ENCODE measurements at regions not wholly inside any gene's neighbourhood (a gene's known extent, or its start where the extent isn't known, plus 50 kb on each side); places are given as distances from the start of the nearest gene placed in this dataset.

DNA sequence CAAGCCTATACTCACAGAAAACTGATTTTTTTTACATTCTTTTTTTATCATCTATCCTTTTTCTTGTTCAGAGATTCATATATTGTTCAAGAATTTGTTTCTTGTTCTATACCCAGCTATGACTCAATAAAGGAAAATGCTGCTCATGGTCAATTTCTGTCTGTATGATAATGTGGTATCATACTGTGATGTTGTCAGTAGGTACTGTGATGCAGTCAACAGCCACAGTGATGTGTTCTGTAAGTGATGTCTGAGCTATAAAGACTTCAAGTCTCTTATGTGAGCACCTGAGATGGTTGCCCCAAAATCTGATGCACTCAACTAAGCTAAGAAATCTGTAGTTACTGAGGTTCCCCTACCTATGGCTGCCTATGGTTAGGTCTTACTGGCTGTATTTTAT, 294.2 kb upstream of the GRIN3A start:
- DNase-seq (ENCODE audit: extremely low spot score): no peak
- intact Hi-C loops (cut with DNase I): no loop called here
- peaks cover 0 to 7% (median 0%) of the 10 kb centered on the region in 4 donors for H3K9me3 ChIP-seq

GRCh38 chr9:102000956-102001355, 262.5 kb upstream of the GRIN3A start:
- 59% methylated on average over 1 of the region's 1 CpG for WGBS
- TF ChIP-seq EP300 (IDR thresholded peaks at IDR 0.05) (no peak), POLR2A (IDR thresholded peaks at IDR 0.05; ENCODE audit: low read depth) (no peak), POLR2AphosphoS5 (IDR thresholded peaks at IDR 0.05) (no peak)
- TF ChIP-seq, protein P1, sequence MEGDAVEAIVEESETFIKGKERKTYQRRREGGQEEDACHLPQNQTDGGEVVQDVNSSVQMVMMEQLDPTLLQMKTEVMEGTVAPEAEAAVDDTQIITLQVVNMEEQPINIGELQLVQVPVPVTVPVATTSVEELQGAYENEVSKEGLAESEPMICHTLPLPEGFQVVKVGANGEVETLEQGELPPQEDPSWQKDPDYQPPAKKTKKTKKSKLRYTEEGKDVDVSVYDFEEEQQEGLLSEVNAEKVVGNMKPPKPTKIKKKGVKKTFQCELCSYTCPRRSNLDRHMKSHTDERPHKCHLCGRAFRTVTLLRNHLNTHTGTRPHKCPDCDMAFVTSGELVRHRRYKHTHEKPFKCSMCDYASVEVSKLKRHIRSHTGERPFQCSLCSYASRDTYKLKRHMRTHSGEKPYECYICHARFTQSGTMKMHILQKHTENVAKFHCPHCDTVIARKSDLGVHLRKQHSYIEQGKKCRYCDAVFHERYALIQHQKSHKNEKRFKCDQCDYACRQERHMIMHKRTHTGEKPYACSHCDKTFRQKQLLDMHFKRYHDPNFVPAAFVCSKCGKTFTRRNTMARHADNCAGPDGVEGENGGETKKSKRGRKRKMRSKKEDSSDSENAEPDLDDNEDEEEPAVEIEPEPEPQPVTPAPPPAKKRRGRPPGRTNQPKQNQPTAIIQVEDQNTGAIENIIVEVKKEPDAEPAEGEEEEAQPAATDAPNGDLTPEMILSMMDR (IDR thresholded peaks at IDR 0.05): no peak
- H3K27ac ChIP-seq (replicated peaks in 1 of 4): no peak overlapping the region
- H3K4me3 ChIP-seq: no peak overlapping the region
- intact Hi-C loops (cut with DNase I): no loop called here
- H3K36me3 ChIP-seq: no peaks in the 10 kb centered on the region
- H3K4me1 ChIP-seq: no peaks in the 10 kb centered on the region
- H3K9me3 ChIP-seq: no peaks in the 10 kb centered on the region
- H3K27me3 ChIP-seq: no peaks in the 10 kb centered on the region
- DNase-seq (ENCODE audit: extremely low spot score): no peak

More for the DNA sequence above, 294.2 kb upstream of the GRIN3A start:
- Histone ChIP-seq H3K36me3 (no peaks in the 10 kb centered on the region), H3K27me3 (no peaks in the 10 kb centered on the region), H3K4me3 (no peak overlapping the region), H3K27ac (replicated peaks in 1 of 4) (no peak overlapping the region), H3K4me1 (no peaks in the 10 kb centered on the region)
- TF ChIP-seq POLR2A (IDR thresholded peaks at IDR 0.05; ENCODE audit: low read depth) (no peak), POLR2AphosphoS5 (IDR thresholded peaks at IDR 0.05) (no peak), EP300 (IDR thresholded peaks at IDR 0.05) (no peak)
- TF ChIP-seq, protein P1 (IDR thresholded peaks at IDR 0.05): no peak

DNA sequence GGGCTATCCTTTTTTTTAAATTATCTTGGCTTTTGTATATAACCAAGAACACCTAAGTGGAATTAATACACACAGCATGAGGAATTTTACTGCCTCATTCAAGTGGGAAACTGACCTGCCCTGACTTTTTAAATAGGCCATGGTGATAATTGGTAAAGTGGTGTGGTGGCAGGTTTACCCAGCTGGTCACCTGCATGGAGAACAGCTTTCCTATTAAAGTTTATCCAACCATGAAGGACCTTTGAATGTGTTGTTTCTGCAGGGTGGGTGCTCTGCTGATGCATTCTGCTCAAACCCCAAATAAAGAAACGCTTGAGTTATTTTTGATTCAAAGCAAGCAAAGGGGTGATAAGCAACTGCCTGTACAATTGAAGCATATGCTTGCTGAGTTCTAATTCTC, 261.0 kb upstream of the GRIN3A start:
- TF ChIP-seq POLR2A (IDR thresholded peaks at IDR 0.05; ENCODE audit: low read depth) (no peak), EP300 (IDR thresholded peaks at IDR 0.05) (no peak), POLR2AphosphoS5 (IDR thresholded peaks at IDR 0.05) (no peak)
- TF ChIP-seq, protein P1 (IDR thresholded peaks at IDR 0.05): no peak
- H3K27ac ChIP-seq (replicated peaks in 1 of 4): no peak overlapping the region
- WGBS: 81% methylated on average over 1 of the region's 1 CpG
- H3K36me3 ChIP-seq: no peaks in the 10 kb centered on the region
- DNase-seq (ENCODE audit: extremely low spot score): no peak
- H3K4me1 ChIP-seq: no peaks in the 10 kb centered on the region
- no peaks in the 10 kb centered on the region for H3K27me3 ChIP-seq
- no peak overlapping the region for H3K4me3 ChIP-seq
- H3K9me3 ChIP-seq: no peaks in the 10 kb centered on the region
- intact Hi-C loops (cut with DNase I): no loop called here

DNA sequence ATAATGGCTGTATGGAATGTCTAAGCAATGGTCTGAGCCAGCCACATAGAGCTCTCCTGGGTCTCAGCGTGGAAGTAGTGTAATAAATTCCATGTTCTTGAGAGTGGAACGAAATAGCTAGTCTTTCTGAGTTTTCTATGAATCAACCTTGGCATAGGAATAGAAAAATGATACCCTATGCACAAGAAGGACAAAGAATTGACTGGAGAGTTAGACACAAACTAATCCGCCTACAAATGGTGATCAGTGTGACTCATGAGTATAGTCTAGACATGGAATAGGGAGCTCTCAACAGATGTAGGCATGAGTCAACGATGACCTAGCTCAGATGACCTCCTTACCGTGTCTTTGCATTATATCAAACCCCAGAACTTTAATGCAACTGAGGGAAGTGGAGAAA, 256.8 kb upstream of the GRIN3A start:
- H3K36me3 ChIP-seq: no peaks in the 10 kb centered on the region
- H3K4me3 ChIP-seq: no peak overlapping the region
- WGBS: 60% methylated on average over 5 of the region's 5 CpGs
- no peaks in the 10 kb centered on the region for H3K27me3 ChIP-seq
- H3K4me1 ChIP-seq: no peaks in the 10 kb centered on the region
- intact Hi-C loops (cut with DNase I): no loop called here
- no peaks in the 10 kb centered on the region for H3K9me3 ChIP-seq
- H3K27ac ChIP-seq (replicated peaks in 1 of 4): no peak overlapping the region
- TF ChIP-seq POLR2AphosphoS5 (IDR thresholded peaks at IDR 0.05): no peak
- TF ChIP-seq EP300 (IDR thresholded peaks at IDR 0.05): no peak
- TF ChIP-seq, protein P1 (IDR thresholded peaks at IDR 0.05): no peak
- TF ChIP-seq POLR2A (IDR thresholded peaks at IDR 0.05; ENCODE audit: low read depth): no peak
- DNase-seq (ENCODE audit: extremely low spot score): no peak

- WGBS: 62% methylated on average over 1 of the region's 1 CpG
- Histone ChIP-seq H3K27ac (replicated peaks in 1 of 4) (no peak overlapping the region), H3K9me3 (no peaks in the 10 kb centered on the region), H3K27me3 (no peaks in the 10 kb centered on the region), H3K36me3 (no peaks in the 10 kb centered on the region), H3K4me1 (no peaks in the 10 kb centered on the region), H3K4me3 (no peak overlapping the region)
- DNase-seq (ENCODE audit: extremely low spot score): no peak
- TF ChIP-seq EP300 (IDR thresholded peaks at IDR 0.05) (no peak), POLR2AphosphoS5 (IDR thresholded peaks at IDR 0.05) (no peak), POLR2A (IDR thresholded peaks at IDR 0.05; ENCODE audit: low read depth) (no peak)
- TF ChIP-seq, protein P1 (IDR thresholded peaks at IDR 0.05): no peak
- intact Hi-C loops (cut with DNase I): no loop called here
These were observed 255.3 kb upstream of the GRIN3A start for GRCh38 chr9:101993771-101994170.

Data from esophagus muscularis mucosa (tissue), 4 donors.